ENCODE measurements at regions not wholly inside any gene's neighbourhood (a gene's known extent, or its start where the extent isn't known, plus 50 kb on each side); places are given as distances from the start of the nearest gene placed in this dataset.
"Not testable (repeated sequence)": the region's sequence is repeated elsewhere in the genome, so short reads cannot be mapped to it uniquely, and the experiment has no call there.

GRCh38 chr21:36602735-36603134 is 96.2 kb upstream of the SIM2 start:
- no peak for DNase-seq

GRCh38 chr21:36603221-36603620 is 95.7 kb upstream of the SIM2 start:
- DNase-seq = no peak

- DNase-seq = peak; percentile 8
Measured at GRCh38 chr21:36605426-36605825, 93.5 kb upstream of the SIM2 start.

- DNase-seq = peak; percentile 33
Measured at GRCh38 chr21:36606287-36606982, 92.5 kb upstream of the SIM2 start.

- no peak for DNase-seq
Measured at GRCh38 chr21:36606983-36607325, 92.0 kb upstream of the SIM2 start.

- peak; percentile 18 for DNase-seq
Measured at GRCh38 chr21:36608041-36608896, 90.6 kb upstream of the SIM2 start.

GRCh38 chr21:36608897-36609225 is 90.1 kb upstream of the SIM2 start:
- no peak for DNase-seq

GRCh38 chr21:36609654-36610053 is 89.3 kb upstream of the SIM2 start:
- no peak for DNase-seq

- DNase-seq = no peak
Measured at GRCh38 chr21:36610201-36610600, 88.7 kb upstream of the SIM2 start.

GRCh38 chr21:36610935-36611334 is 88.0 kb upstream of the SIM2 start:
- no peak for DNase-seq

GRCh38 chr21:36611379-36611778 is 87.5 kb upstream of the SIM2 start:
- no peak for DNase-seq

GRCh38 chr21:36613059-36613458 is 85.9 kb upstream of the SIM2 start:
- DNase-seq = peak; percentile 73

GRCh38 chr21:36613554-36613953 is 85.4 kb upstream of the SIM2 start:
- no peak for DNase-seq

GRCh38 chr21:36615274-36615964 is 83.5 kb upstream of the SIM2 start:
- DNase-seq = no peak

- DNase-seq = not testable (repeated sequence)
Measured at GRCh38 chr21:36616773-36617172, 82.1 kb upstream of the SIM2 start.

- DNase-seq = not testable (repeated sequence)
Measured at GRCh38 chr21:36621794-36622193, 77.1 kb upstream of the SIM2 start.

- DNase-seq = no peak
Measured at GRCh38 chr21:36624105-36624504, 74.8 kb upstream of the SIM2 start.

GRCh38 chr21:36626791-36627190 is 72.1 kb upstream of the SIM2 start:
- DNase-seq = no peak

- DNase-seq = no peak
Measured at GRCh38 chr21:36627242-36627641, 71.7 kb upstream of the SIM2 start.

GRCh38 chr21:36628106-36628505 is 70.8 kb upstream of the SIM2 start:
- DNase-seq = no peak

GRCh38 chr21:36628761-36629460 is 70.0 kb upstream of the SIM2 start:
- DNase-seq = peak; percentile 32

- peak; percentile 69 for DNase-seq
Measured at GRCh38 chr21:36630485-36631206, 68.3 kb upstream of the SIM2 start.

- no peak for DNase-seq
Measured at GRCh38 chr21:36636016-36636415, 62.9 kb upstream of the SIM2 start.

All from eye (tissue), 1 donor.